Vagina (tissue), 2 donors: ENCODE measurements at regions not wholly inside any gene's neighbourhood (a gene's known extent, or its start where the extent isn't known, plus 50 kb on each side); places are given as distances from the start of the nearest gene placed in this dataset.
"Not testable (repeated sequence)": the region's sequence is repeated elsewhere in the genome, so short reads cannot be mapped to it uniquely, and the experiment has no call there.

Experiments
- DNase-seq, 2 donors: peaks; one replicate each; pipeline ENCODE4 v3.0.0-alpha.2; 2017; ENCODE audit errors: extremely low spot score in 2 of 2
- H3K27ac ChIP-seq: fragments of 200-600 bp; sonication (generic); one replicate; pipeline ENCODE4 v1.5.1; 2019
- H3K27me3 ChIP-seq: fragments of 200-600 bp; sonication (generic); one replicate; pipeline ENCODE4 v1.5.1; 2019
- H3K36me3 ChIP-seq, 2 donors: fragments of 200-600 bp; sonication (generic); one replicate each; pipeline ENCODE4 v1.5.1; 2017 to 2019
- H3K4me1 ChIP-seq: fragments of 200-600 bp; sonication (generic); one replicate; pipeline ENCODE4 v1.5.1; 2019
- H3K4me3 ChIP-seq, 2 donors: fragments of 200-600 bp; sonication (generic); 1 replicate in 1 of 2; 2 replicates in 1 of 2; pipeline ENCODE4 v1.5.1; 2016 to 2019
- H3K9me3 ChIP-seq: fragments of 200-600 bp; sonication (generic); one replicate; pipeline ENCODE4 v1.5.1; 2019
- POLR2A ChIP-seq, 2 donors: fragments of 450-650 bp; IDR thresholded peaks; one replicate each; pipeline ENCODE4 v1.6.1; 2017; ENCODE audit warnings: antibody characterized with exemption in 2 of 2, mild to moderate bottlenecking in 2 of 2, moderate library complexity in 2 of 2
- POLR2AphosphoS5 ChIP-seq, 2 donors: sonication (generic); formaldehyde crosslinking; IDR thresholded peaks; one replicate each; pipeline ENCODE4 v1.9.0; 2017; ENCODE audit warnings: antibody characterized with exemption in 2 of 2, mild to moderate bottlenecking in 2 of 2, low read depth in 1 of 2; ENCODE audit not compliant: insufficient read depth in 1 of 2
- intact Hi-C: fragments of 100-400 bp; cut with DNase I; formaldehyde crosslinking; loops from one replicate; pipeline ENCODE4 v1.15.1; 2023
- TF ChIP-seq, protein P1 (sequence below), 3 experiments: fragments of 450-650 bp in 2 of 3; fragments of 200-600 bp in 1 of 3; sonication (generic) in 1 of 3; IDR thresholded peaks; one replicate each; pipeline ENCODE4 v1.5.1; 2017 to 2019; ENCODE audit warnings: antibody characterized with exemption in 3 of 3, mild to moderate bottlenecking in 2 of 3, moderate library complexity in 2 of 3

DNA sequence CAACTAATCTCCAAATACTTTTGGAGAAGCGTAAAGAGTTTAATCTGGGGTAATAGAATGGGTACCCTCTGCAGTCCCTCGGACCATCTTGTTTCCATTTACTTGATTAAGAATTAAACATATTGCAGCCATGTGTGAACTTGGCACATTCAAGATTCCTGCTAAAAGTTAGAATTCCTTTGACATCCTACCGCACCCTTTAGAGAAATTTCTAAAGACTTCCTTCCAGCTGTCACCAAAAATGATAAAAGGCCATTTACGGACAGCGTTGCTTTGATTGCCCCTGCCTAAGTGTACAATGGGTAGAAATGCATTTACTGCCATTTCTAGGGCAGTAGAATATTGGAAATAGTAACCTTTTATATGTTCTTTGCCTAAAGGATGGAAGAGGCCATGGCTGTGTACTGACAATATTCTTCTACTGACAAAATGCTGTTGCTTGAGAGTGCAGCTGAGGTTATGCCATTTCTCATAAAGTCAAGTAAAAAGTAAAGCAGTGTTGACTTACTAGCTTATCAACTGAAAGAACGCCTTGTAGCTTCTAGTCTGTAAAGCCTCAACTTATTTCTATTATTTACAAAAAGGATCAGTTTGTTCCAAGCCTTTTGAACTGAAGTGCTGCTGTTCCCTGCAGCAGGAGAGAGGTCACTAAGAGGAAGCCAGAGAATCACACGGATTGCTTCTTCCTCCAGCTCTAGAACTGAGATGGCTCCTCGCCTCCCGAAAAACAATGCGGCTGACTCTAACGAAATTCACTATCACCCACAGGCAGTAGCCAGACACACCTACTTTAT, 139.8 kb upstream of the BASP1 start:
- intact Hi-C loops = no loop called here
- no peak overlapping the region for H3K4me3 ChIP-seq
- H3K27ac ChIP-seq = no peak overlapping the region
- DNase-seq = no peak
- no peaks in the 10 kb centered on the region for H3K27me3 ChIP-seq
- no peaks in the 10 kb centered on the region for H3K36me3 ChIP-seq
- peaks cover 28% of the 10 kb centered on the region for H3K4me1 ChIP-seq
- no peaks in the 10 kb centered on the region for H3K9me3 ChIP-seq
- TF ChIP-seq, protein P1, sequence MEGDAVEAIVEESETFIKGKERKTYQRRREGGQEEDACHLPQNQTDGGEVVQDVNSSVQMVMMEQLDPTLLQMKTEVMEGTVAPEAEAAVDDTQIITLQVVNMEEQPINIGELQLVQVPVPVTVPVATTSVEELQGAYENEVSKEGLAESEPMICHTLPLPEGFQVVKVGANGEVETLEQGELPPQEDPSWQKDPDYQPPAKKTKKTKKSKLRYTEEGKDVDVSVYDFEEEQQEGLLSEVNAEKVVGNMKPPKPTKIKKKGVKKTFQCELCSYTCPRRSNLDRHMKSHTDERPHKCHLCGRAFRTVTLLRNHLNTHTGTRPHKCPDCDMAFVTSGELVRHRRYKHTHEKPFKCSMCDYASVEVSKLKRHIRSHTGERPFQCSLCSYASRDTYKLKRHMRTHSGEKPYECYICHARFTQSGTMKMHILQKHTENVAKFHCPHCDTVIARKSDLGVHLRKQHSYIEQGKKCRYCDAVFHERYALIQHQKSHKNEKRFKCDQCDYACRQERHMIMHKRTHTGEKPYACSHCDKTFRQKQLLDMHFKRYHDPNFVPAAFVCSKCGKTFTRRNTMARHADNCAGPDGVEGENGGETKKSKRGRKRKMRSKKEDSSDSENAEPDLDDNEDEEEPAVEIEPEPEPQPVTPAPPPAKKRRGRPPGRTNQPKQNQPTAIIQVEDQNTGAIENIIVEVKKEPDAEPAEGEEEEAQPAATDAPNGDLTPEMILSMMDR (IDR thresholded peaks at IDR 0.05) = no peak
- TF ChIP-seq POLR2AphosphoS5 (IDR thresholded peaks at IDR 0.05; ENCODE audit: insufficient read depth in 1 of 2, low read depth in 1 of 2) = no peak
- TF ChIP-seq POLR2A (IDR thresholded peaks at IDR 0.05) = no peak

DNA sequence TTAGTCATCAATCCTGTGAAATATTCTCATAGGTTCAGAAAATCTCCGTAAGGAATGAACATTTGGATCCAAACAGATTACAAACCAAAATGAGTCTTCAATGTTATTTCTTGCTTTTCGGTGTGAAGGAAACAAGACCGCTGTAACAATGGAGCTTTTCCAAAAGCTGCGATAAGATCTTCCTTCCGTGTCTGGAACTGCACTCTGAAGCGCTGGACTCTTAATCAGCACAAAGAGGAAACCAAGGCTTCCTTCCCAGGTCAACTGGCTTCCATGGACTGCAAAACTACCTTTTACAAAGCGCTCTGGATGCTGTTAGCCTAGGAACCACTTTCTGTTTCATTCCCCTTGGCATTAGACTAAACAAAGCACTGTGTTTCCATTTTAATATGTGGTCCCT, 137.9 kb upstream of the BASP1 start:
- Histone ChIP-seq H3K36me3 (no peaks in the 10 kb centered on the region), H3K4me3 (no peak overlapping the region), H3K9me3 (no peaks in the 10 kb centered on the region), H3K27ac (no peak overlapping the region), H3K4me1 (peaks cover 28% of the 10 kb centered on the region), H3K27me3 (no peaks in the 10 kb centered on the region)
- TF ChIP-seq, protein P1 (IDR thresholded peaks at IDR 0.05) = no peak
- no peak for TF ChIP-seq POLR2A (IDR thresholded peaks at IDR 0.05)
- peak in 1 of 2 donors; percentile 58 for TF ChIP-seq POLR2AphosphoS5 (IDR thresholded peaks at IDR 0.05; ENCODE audit: insufficient read depth in 1 of 2, low read depth in 1 of 2)
- intact Hi-C loops = no loop called here
- no peak for DNase-seq

DNA sequence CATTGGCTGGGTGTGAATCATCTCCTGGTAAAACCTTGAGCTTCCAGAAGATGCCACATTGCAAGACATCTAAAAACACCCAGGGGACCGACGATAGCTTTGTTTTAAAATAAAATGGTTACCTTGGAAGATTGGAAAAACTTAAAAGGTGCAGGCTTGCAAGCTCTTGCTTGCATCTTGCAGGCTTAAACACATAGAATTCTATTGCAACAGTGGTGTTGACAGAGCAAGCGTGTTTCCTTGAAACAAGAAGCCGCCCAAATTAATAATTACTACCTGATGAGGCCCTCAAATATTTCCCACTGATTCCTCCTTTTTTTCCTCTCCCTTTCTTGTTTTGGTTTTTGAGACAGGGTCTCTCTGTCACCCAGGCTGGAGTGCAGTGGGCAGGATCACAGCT, 137.1 kb upstream of the BASP1 start:
- no peaks in the 10 kb centered on the region for H3K27me3 ChIP-seq
- no peaks in the 10 kb centered on the region for H3K9me3 ChIP-seq
- no peak overlapping the region for H3K27ac ChIP-seq
- no peaks in the 10 kb centered on the region for H3K36me3 ChIP-seq
- no peak for DNase-seq
- intact Hi-C loops = no loop called here
- H3K4me3 ChIP-seq = no peak overlapping the region
- TF ChIP-seq POLR2AphosphoS5 (IDR thresholded peaks at IDR 0.05; ENCODE audit: insufficient read depth in 1 of 2, low read depth in 1 of 2) (no peak), POLR2A (IDR thresholded peaks at IDR 0.05) (no peak)
- TF ChIP-seq, protein P1 (IDR thresholded peaks at IDR 0.05) = no peak
- H3K4me1 ChIP-seq = peaks cover 28% of the 10 kb centered on the region

DNA sequence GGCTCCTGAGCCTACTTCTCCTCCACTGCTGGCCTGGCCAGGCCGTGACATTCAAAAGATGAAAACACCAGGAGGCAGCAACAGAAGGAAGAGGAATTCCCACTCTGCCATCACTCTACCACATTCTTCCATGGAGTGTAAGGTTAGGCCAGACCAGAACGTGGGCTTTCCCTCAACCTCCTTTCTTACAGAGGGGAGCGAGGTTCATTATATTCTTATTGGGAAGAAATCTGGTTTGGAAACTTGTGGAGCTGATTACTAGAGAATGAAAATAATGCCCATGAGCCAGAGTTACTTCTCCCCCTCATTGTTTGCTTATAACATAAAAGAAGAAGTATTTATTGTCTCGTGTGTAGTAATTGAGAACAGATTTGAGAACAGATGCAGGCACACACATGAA, 136.3 kb upstream of the BASP1 start:
- Histone ChIP-seq H3K27me3 (no peaks in the 10 kb centered on the region), H3K4me3 (no peak overlapping the region), H3K4me1 (peaks cover 28% of the 10 kb centered on the region), H3K36me3 (no peaks in the 10 kb centered on the region), H3K27ac (no peak overlapping the region), H3K9me3 (no peaks in the 10 kb centered on the region)
- no peak for DNase-seq
- intact Hi-C loops = no loop called here
- TF ChIP-seq POLR2A (IDR thresholded peaks at IDR 0.05) (no peak), POLR2AphosphoS5 (IDR thresholded peaks at IDR 0.05; ENCODE audit: insufficient read depth in 1 of 2, low read depth in 1 of 2) (no peak)
- TF ChIP-seq, protein P1 (IDR thresholded peaks at IDR 0.05) = no peak

DNA sequence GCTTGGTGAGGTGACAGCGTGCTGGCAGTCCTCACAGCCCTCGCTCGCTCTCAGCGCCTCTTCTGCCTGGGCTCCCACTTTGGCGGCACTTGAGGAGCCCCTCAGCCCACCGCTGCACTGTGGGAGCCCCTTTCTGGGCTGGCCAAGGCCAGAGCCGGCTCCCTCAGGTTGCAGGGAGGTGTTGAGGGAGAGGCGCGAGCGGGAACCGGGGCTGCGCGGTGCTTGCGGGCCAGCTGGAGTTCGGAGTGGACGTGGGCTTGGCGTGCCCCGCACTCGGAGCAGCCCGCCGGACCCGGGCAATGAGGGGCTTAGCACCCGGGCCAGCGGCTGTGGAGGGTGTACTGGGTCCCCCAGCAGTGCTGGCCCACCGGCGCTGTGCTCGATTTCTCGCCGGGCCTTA, 134.2 kb upstream of the BASP1 start:
- intact Hi-C loops, DNase-seq, H3K4me3 ChIP-seq, H3K36me3 ChIP-seq, H3K27me3 ChIP-seq, H3K9me3 ChIP-seq, H3K27ac ChIP-seq: not testable (repeated sequence)
- peaks cover 21% of the 10 kb centered on the region for H3K4me1 ChIP-seq
